IMR-90 (cell line): ENCODE measurements at regions not wholly inside any gene's neighbourhood (a gene's known extent, or its start where the extent isn't known, plus 50 kb on each side); places are given as distances from the start of the nearest gene placed in this dataset.

Experiments
- ATAC-seq: fragments of 200-7000 bp; cut with Tn5 transposase; 2 replicates; pipeline ENCODE4 v1.9.1; 2020; ENCODE audit warnings: low read depth, mild to moderate bottlenecking, moderate library complexity
- BruUV-seq: library from RNA; stranded (reverse); fragments of 400-500 nt; replicated peaks from 2 replicates; lab custom pipeline; 2021; lab: Mats Ljungman, UMichigan
- CTCF ChIA-PET: fragments of 300-600 bp; formaldehyde crosslinking; extraction: SDS; loops from one replicate; lab custom pipeline; 2021; ENCODE audit warnings: antibody characterized with exemption; lab: Yijun Ruan, JAX
- POLR2A ChIA-PET: fragments of 300-600 bp; sonication (Branson Sonifier 250); formaldehyde crosslinking; loops from one replicate; lab custom pipeline; 2022; ENCODE audit warnings: antibody characterized with exemption; ENCODE audit not compliant: unreplicated experiment; lab: Charles Lee
- DNase-seq: peaks from one replicate; pipeline ENCODE4 v3.0.0; 2013
- H2AFZ ChIP-seq: replicated peaks from 2 replicates; pipeline ENCODE3; 2013; ENCODE audit warnings: low read length, mild to moderate bottlenecking; ENCODE audit not compliant: poor library complexity
- H2AK5ac ChIP-seq: 2 replicates; pipeline ENCODE4 v1.6.1; 2013; ENCODE audit warnings: low read depth, low read length, inconsistent platforms
- H2AK9ac ChIP-seq: replicated peaks from 2 replicates; pipeline ENCODE3; 2013; ENCODE audit warnings: mild to moderate bottlenecking, low read depth, low read length, moderate library complexity; ENCODE audit not compliant: poor library complexity
- H2BK120ac ChIP-seq: 2 replicates; pipeline ENCODE4 v1.6.1; 2013; ENCODE audit warnings: low read depth, low read length, inconsistent platforms
- H2BK15ac ChIP-seq: 3 replicates; pipeline ENCODE4 v1.6.1; 2013; ENCODE audit warnings: low read depth, low read length, inconsistent platforms
- H2BK20ac ChIP-seq: 2 replicates; pipeline ENCODE4 v1.6.1; 2013; ENCODE audit warnings: low read depth, mild to moderate bottlenecking, inconsistent platforms, low read length, moderate library complexity
- H2BK5ac ChIP-seq: 2 replicates; pipeline ENCODE4 v1.6.1; 2013; ENCODE audit warnings: mild to moderate bottlenecking, low read depth, low read length, inconsistent platforms; ENCODE audit not compliant: poor library complexity, severe bottlenecking
- H3K14ac ChIP-seq: replicated peaks from 2 replicates; pipeline ENCODE4 v1.6.1; 2013; ENCODE audit warnings: low read depth, low read length, inconsistent platforms
- H3K18ac ChIP-seq: 2 replicates; pipeline ENCODE4 v1.6.1; 2013; ENCODE audit warnings: low read depth, low read length, control low read depth
- H3K23ac ChIP-seq: 2 replicates; pipeline ENCODE4 v1.6.1; 2013; ENCODE audit warnings: low read depth, low read length, inconsistent platforms
- H3K27ac ChIP-seq: 2 replicates; pipeline ENCODE4 v1.5.1; 2013; ENCODE audit warnings: mild to moderate bottlenecking, control low read depth, low read length; ENCODE audit not compliant: insufficient read depth
- H3K27me3 ChIP-seq: 2 replicates; pipeline ENCODE4 v1.6.1; 2013; ENCODE audit warnings: low read length; ENCODE audit not compliant: control insufficient read depth, insufficient read depth
- H3K36me3 ChIP-seq: 2 replicates; pipeline ENCODE4 v1.6.1; 2013; ENCODE audit warnings: low read length, mixed read lengths; ENCODE audit not compliant: control insufficient read depth, insufficient read depth
- H3K4ac ChIP-seq: 2 replicates; pipeline ENCODE4 v1.6.1; 2013; ENCODE audit warnings: low read depth, low read length, inconsistent platforms
- H3K4me1 ChIP-seq: 2 replicates; pipeline ENCODE4 v1.6.1; 2013; ENCODE audit warnings: low read length, mixed read lengths; ENCODE audit not compliant: control insufficient read depth, insufficient read depth
- H3K4me2 ChIP-seq: 2 replicates; pipeline ENCODE4 v1.6.1; 2013; ENCODE audit warnings: low read depth, mild to moderate bottlenecking, control low read depth, low read length, moderate library complexity
- H3K4me3 ChIP-seq: 2 replicates; pipeline ENCODE4 v1.5.1; 2013; ENCODE audit warnings: low read depth, mild to moderate bottlenecking, control low read depth, low read length, moderate library complexity; ENCODE audit not compliant: insufficient read depth
- H3K56ac ChIP-seq: 2 replicates; pipeline ENCODE4 v1.6.1; 2013; ENCODE audit warnings: low read length, inconsistent platforms; ENCODE audit not compliant: insufficient read depth; ENCODE audit errors: extremely low read depth
- H3K79me1 ChIP-seq, 2 experiments: 2 replicates each; pipeline ENCODE4 v1.6.1; 2013; ENCODE audit warnings: low read length in 2 of 2, inconsistent platforms in 1 of 2, low read depth in 1 of 2
- H3K9ac ChIP-seq: 2 replicates; pipeline ENCODE4 v1.6.1; 2013; ENCODE audit warnings: low read depth, low read length, control low read depth
- H3K9me1 ChIP-seq: 2 replicates; pipeline ENCODE4 v1.6.1; 2013; ENCODE audit warnings: low read length, inconsistent platforms; ENCODE audit not compliant: insufficient read depth
- H3K9me3 ChIP-seq: 2 replicates; pipeline ENCODE4 v1.6.1; 2013; ENCODE audit warnings: low read length; ENCODE audit not compliant: control insufficient read depth, insufficient read depth
- H4K20me1 ChIP-seq: 2 replicates; pipeline ENCODE4 v1.6.1; 2013; ENCODE audit warnings: low read length, inconsistent platforms; ENCODE audit not compliant: insufficient read depth
- H4K5ac ChIP-seq: 2 replicates; pipeline ENCODE4 v1.6.1; 2013; ENCODE audit warnings: mild to moderate bottlenecking, low read depth, low read length, control low read depth
- H4K8ac ChIP-seq, 2 experiments: 2 replicates each; pipeline ENCODE4 v1.6.1; 2013; ENCODE audit warnings: low read depth in 2 of 2, low read length in 2 of 2, control low read depth in 1 of 2, inconsistent platforms in 1 of 2
- H4K91ac ChIP-seq: 2 replicates; pipeline ENCODE4 v1.6.1; 2013; ENCODE audit warnings: low read depth, low read length, inconsistent platforms; ENCODE audit not compliant: insufficient read depth
- BHLHE40 ChIP-seq: fragments of 150-350 bp; IDR thresholded peaks from 2 replicates; pipeline ENCODE4 v1.6.1; 2016; ENCODE audit warnings: mild to moderate bottlenecking, low read depth, low read length
- CEBPB ChIP-seq: IDR thresholded peaks from 2 replicates; pipeline ENCODE4 v1.6.1; 2012; ENCODE audit warnings: low read depth, low read length, improper control_type of control experiment
- MAFK ChIP-seq: IDR thresholded peaks from 2 replicates; pipeline ENCODE4 v1.6.1; 2012; ENCODE audit warnings: low read depth, low read length, improper control_type of control experiment
- MAZ ChIP-seq: IDR thresholded peaks from 2 replicates; pipeline ENCODE4 v1.6.1; 2012; ENCODE audit warnings: low read depth, mild to moderate bottlenecking, low read length, improper control_type of control experiment, moderate library complexity, borderline replicate concordance
- NFE2L2 ChIP-seq: fragments of 150-350 bp; IDR thresholded peaks from 2 replicates; pipeline ENCODE4 v1.6.1; 2016; ENCODE audit warnings: low read depth, mild to moderate bottlenecking, low read length
- RAD21 ChIP-seq: IDR thresholded peaks from 2 replicates; pipeline ENCODE4 v1.6.1; 2012; ENCODE audit warnings: low read length, improper control_type of control experiment
- RFX5 ChIP-seq: IDR thresholded peaks from 2 replicates; pipeline ENCODE4 v1.8.0; 2012; ENCODE audit warnings: low read depth, mild to moderate bottlenecking, low read length, moderate library complexity
- SMC3 ChIP-seq: fragments of 150-350 bp; IDR thresholded peaks from 2 replicates; pipeline ENCODE4 v1.6.1; 2016; ENCODE audit warnings: low read depth, mild to moderate bottlenecking, antibody characterized with exemption, low read length, moderate library complexity
- WGBS, 2 experiments: methylation state at CpG; one replicate each; pipeline versions ENCODE4 v1.1.5 to v1.1.7; 2013; ENCODE audit warnings: missing lambda C conversion rate in 2 of 2; ENCODE audit not compliant: insufficient read length in 1 of 2; ENCODE audit errors: extremely low coverage in 2 of 2; 5-methylcytosine and 5-hydroxymethylcytosine counted together
- dilution Hi-C: fragments of 300-500 bp; cut with HindIII; formaldehyde crosslinking; loops from one replicate; pipeline ENCODE4 v1.14.3; 2018; ENCODE audit warnings: low sequenced_read_pairs; ENCODE audit not compliant: unreplicated experiment
- in situ Hi-C: fragments of 300-500 bp; cut with MboI; formaldehyde crosslinking; loops from 3 replicates; pipeline ENCODE4 v1.14.3; 2019; ENCODE audit warnings: low sequenced_read_pairs, inconsistent platforms, mixed read lengths
- intact Hi-C: fragments of 100-400 bp; cut with micrococcal nuclease; formaldehyde crosslinking; loops from 2 replicates; pipeline ENCODE4 v1.10.0; 2022
- TF ChIP-seq, protein P1 (sequence below): fragments of 150-350 bp; IDR thresholded peaks from 2 replicates; pipeline ENCODE4 v1.6.1; 2017; ENCODE audit warnings: mild to moderate bottlenecking, antibody characterized with exemption, low read length, low read depth
- TF ChIP-seq, protein P2 (sequence below): conservative IDR thresholded peaks from 2 replicates; pipeline ENCODE4 v1.5.1; 2012; ENCODE audit warnings: mild to moderate bottlenecking, low read depth, low read length, improper control_type of control experiment

DNA sequence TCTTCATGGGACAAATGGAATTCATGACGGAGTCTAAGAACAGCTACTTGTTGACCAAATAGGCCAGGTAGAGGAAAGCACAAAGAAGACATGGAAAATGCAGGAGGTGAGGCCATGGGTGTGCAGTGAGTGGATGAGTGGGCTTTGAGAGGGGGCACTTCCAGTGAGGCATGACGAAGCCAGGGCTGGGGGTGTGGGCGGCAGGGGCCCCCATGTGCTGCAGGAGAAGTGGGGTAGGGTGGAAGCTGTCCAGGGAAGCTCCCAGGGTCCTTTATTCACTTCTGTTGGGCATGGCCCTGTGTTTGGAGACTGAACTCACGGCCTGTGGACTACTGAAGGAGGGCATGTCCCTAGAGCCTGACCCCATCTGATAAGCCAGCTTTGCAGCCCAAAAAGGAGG, 127.6 kb upstream of the SLC25A48 start:
- H2AFZ ChIP-seq, result no peak overlapping the region
- H3K4me3 ChIP-seq, result no peak overlapping the region
- dilution Hi-C loops (no loop called here), intact Hi-C loops (no loop called here), in situ Hi-C loops (no loop called here)
- 60% methylated on average over 2 of the region's 4 CpGs; no CpG with 5 or more reads in 1 of the 2 experiments for WGBS, 2 experiments
- H3K4me2 ChIP-seq, result no peak overlapping the region
- ChIA-PET CTCF (no interaction called here), POLR2A (no interaction called here)
- H3K9ac ChIP-seq, result no peak overlapping the region
- no peaks in the 10 kb centered on the region for H3K27me3 ChIP-seq
- DNase-seq (no peak), ATAC-seq (no peak)
- H2BK5ac ChIP-seq, result no peak overlapping the region
- H2BK120ac ChIP-seq, result no peak overlapping the region
- H2BK20ac ChIP-seq, result no peak overlapping the region
- H4K8ac ChIP-seq, result no peak overlapping the region
- H3K56ac ChIP-seq, result no peak overlapping the region
- H4K91ac ChIP-seq, result no peak overlapping the region
- H3K9me3 ChIP-seq, result no peaks in the 10 kb centered on the region
- no peak for TF ChIP-seq NFE2L2
- TF ChIP-seq RFX5, result no peak
- TF ChIP-seq, protein P1, sequence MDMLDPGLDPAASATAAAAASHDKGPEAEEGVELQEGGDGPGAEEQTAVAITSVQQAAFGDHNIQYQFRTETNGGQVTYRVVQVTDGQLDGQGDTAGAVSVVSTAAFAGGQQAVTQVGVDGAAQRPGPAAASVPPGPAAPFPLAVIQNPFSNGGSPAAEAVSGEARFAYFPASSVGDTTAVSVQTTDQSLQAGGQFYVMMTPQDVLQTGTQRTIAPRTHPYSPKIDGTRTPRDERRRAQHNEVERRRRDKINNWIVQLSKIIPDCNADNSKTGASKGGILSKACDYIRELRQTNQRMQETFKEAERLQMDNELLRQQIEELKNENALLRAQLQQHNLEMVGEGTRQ, result no peak
- TF ChIP-seq RAD21, result no peak
- TF ChIP-seq MAZ, result no peak
- TF ChIP-seq MAFK, result no peak
- no peak for TF ChIP-seq BHLHE40
- TF ChIP-seq, protein P2, sequence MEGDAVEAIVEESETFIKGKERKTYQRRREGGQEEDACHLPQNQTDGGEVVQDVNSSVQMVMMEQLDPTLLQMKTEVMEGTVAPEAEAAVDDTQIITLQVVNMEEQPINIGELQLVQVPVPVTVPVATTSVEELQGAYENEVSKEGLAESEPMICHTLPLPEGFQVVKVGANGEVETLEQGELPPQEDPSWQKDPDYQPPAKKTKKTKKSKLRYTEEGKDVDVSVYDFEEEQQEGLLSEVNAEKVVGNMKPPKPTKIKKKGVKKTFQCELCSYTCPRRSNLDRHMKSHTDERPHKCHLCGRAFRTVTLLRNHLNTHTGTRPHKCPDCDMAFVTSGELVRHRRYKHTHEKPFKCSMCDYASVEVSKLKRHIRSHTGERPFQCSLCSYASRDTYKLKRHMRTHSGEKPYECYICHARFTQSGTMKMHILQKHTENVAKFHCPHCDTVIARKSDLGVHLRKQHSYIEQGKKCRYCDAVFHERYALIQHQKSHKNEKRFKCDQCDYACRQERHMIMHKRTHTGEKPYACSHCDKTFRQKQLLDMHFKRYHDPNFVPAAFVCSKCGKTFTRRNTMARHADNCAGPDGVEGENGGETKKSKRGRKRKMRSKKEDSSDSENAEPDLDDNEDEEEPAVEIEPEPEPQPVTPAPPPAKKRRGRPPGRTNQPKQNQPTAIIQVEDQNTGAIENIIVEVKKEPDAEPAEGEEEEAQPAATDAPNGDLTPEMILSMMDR, result no peak
- TF ChIP-seq SMC3, result no peak
- no peak for TF ChIP-seq CEBPB
- H4K20me1 ChIP-seq, result no peaks in the 10 kb centered on the region
- H2AK9ac ChIP-seq, result no peak overlapping the region
- H3K18ac ChIP-seq, result no peak overlapping the region
- H3K36me3 ChIP-seq, result no peaks in the 10 kb centered on the region
- H3K4me1 ChIP-seq, result no peaks in the 10 kb centered on the region
- no peak overlapping the region for H2BK15ac ChIP-seq
- BruUV-seq, result no TSS peak
- H3K79me1 ChIP-seq, result no peaks in the 10 kb centered on the region
- H3K4ac ChIP-seq, result no peak overlapping the region
- no peak overlapping the region for H3K23ac ChIP-seq
- no peak overlapping the region for H4K5ac ChIP-seq
- H3K9me1 ChIP-seq, result no peaks in the 10 kb centered on the region
- H3K27ac ChIP-seq, result no peak overlapping the region
- no peak overlapping the region for H2AK5ac ChIP-seq
- no peak overlapping the region for H3K14ac ChIP-seq
